Adipocyte (in vitro differentiated cells): ENCODE measurements at regions not wholly inside any gene's neighbourhood (a gene's known extent, or its start where the extent isn't known, plus 50 kb on each side); places are given as distances from the start of the nearest gene placed in this dataset.

Experiments
- DNase-seq: peaks from one replicate; pipeline ENCODE4 v3.0.0-alpha.2; 2015; ENCODE audit warnings: low read depth
- H3K27me3 ChIP-seq: replicated peaks from 2 replicates; pipeline ENCODE4 v1.7.0; 2013; ENCODE audit warnings: mild to moderate bottlenecking, low read length, moderate library complexity; ENCODE audit not compliant: control insufficient read depth, insufficient read depth
- H3K36me3 ChIP-seq: 2 replicates; pipeline ENCODE4 v1.7.0; 2013; ENCODE audit warnings: low read length, mild to moderate bottlenecking, moderate library complexity; ENCODE audit not compliant: control insufficient read depth, insufficient read depth, severe bottlenecking
- H3K4me1 ChIP-seq: 2 replicates; pipeline ENCODE4 v1.7.0; 2013; ENCODE audit warnings: mild to moderate bottlenecking, low read length, moderate library complexity; ENCODE audit not compliant: control insufficient read depth, insufficient read depth
- H3K4me3 ChIP-seq: 2 replicates; pipeline ENCODE4 v1.7.0; 2013; ENCODE audit warnings: mild to moderate bottlenecking, low read length, moderate library complexity
- H3K9ac ChIP-seq: 2 replicates; pipeline ENCODE4 v1.7.0; 2013; ENCODE audit warnings: mild to moderate bottlenecking, low read length, moderate library complexity
- H3K9me3 ChIP-seq: 2 replicates; pipeline ENCODE4 v1.7.0; 2013; ENCODE audit warnings: mild to moderate bottlenecking, low read length, moderate library complexity; ENCODE audit not compliant: control insufficient read depth

- Histone ChIP-seq H3K4me1 (peaks cover 41% of the 10 kb centered on the region), H3K9ac (no peak overlapping the region), H3K36me3 (no peaks in the 10 kb centered on the region), H3K9me3 (no peaks in the 10 kb centered on the region), H3K4me3 (no peak overlapping the region), H3K27me3 (no peaks in the 10 kb centered on the region)
- DNase-seq: no peak
These were observed 218.7 kb upstream of the S1PR3 start for GRCh38 chr9:88772575-88772974.

GRCh38 chr9:88773126-88773525 is 218.1 kb upstream of the S1PR3 start:
- Histone ChIP-seq H3K4me1 (peaks cover 45% of the 10 kb centered on the region), H3K36me3 (no peaks in the 10 kb centered on the region), H3K4me3 (no peak overlapping the region), H3K27me3 (no peaks in the 10 kb centered on the region), H3K9me3 (no peaks in the 10 kb centered on the region), H3K9ac (no peak overlapping the region)
- DNase-seq: no peak

GRCh38 chr9:88773627-88774244 is 217.5 kb upstream of the S1PR3 start:
- Histone ChIP-seq H3K9me3 (no peaks in the 10 kb centered on the region), H3K9ac (no peak overlapping the region), H3K36me3 (no peaks in the 10 kb centered on the region), H3K4me3 (no peak overlapping the region), H3K27me3 (no peaks in the 10 kb centered on the region), H3K4me1 (peaks cover 46% of the 10 kb centered on the region)
- DNase-seq: peak; percentile 57

GRCh38 chr9:88775037-88775471 is 216.2 kb upstream of the S1PR3 start:
- Histone ChIP-seq H3K36me3 (no peaks in the 10 kb centered on the region), H3K4me3 (no peak overlapping the region), H3K9ac (no peak overlapping the region), H3K9me3 (no peaks in the 10 kb centered on the region), H3K4me1 (peaks cover 46% of the 10 kb centered on the region), H3K27me3 (no peaks in the 10 kb centered on the region)
- DNase-seq: peak; percentile 94

GRCh38 chr9:88775559-88775958 is 215.7 kb upstream of the S1PR3 start:
- peaks cover 46% of the 10 kb centered on the region for H3K4me1 ChIP-seq
- H3K4me3 ChIP-seq: no peak overlapping the region
- peak; percentile 25 for DNase-seq
- no peaks in the 10 kb centered on the region for H3K27me3 ChIP-seq
- no peak overlapping the region for H3K9ac ChIP-seq
- no peaks in the 10 kb centered on the region for H3K36me3 ChIP-seq
- no peaks in the 10 kb centered on the region for H3K9me3 ChIP-seq

- Histone ChIP-seq H3K9ac (no peak overlapping the region), H3K4me1 (peaks cover 46% of the 10 kb centered on the region), H3K4me3 (no peak overlapping the region), H3K36me3 (no peaks in the 10 kb centered on the region), H3K9me3 (no peaks in the 10 kb centered on the region), H3K27me3 (no peaks in the 10 kb centered on the region)
- DNase-seq: no peak
These were observed 215.3 kb upstream of the S1PR3 start for GRCh38 chr9:88775966-88776365.

GRCh38 chr9:88776717-88777497 is 214.4 kb upstream of the S1PR3 start:
- Histone ChIP-seq H3K4me1 (peaks cover 51% of the 10 kb centered on the region), H3K4me3 (no peak overlapping the region), H3K9me3 (no peaks in the 10 kb centered on the region), H3K36me3 (no peaks in the 10 kb centered on the region), H3K27me3 (no peaks in the 10 kb centered on the region), H3K9ac (peak overlapping the region; percentile 20)
- peak; percentile 77 for DNase-seq

GRCh38 chr9:88777498-88778312 is 213.6 kb upstream of the S1PR3 start:
- H3K4me1 ChIP-seq: peaks cover 59% of the 10 kb centered on the region
- no peak overlapping the region for H3K4me3 ChIP-seq

GRCh38 chr9:88781628-88782391 is 209.5 kb upstream of the S1PR3 start:
- H3K4me1 ChIP-seq: peaks cover 46% of the 10 kb centered on the region
- no peaks in the 10 kb centered on the region for H3K9me3 ChIP-seq
- DNase-seq: peak; percentile 46

More at GRCh38 chr9:88777498-88778312, 213.6 kb upstream of the S1PR3 start:
- H3K9ac ChIP-seq: peak overlapping the region; percentile 9
- no peak for DNase-seq
- no peaks in the 10 kb centered on the region for H3K27me3 ChIP-seq
- no peaks in the 10 kb centered on the region for H3K9me3 ChIP-seq
- no peaks in the 10 kb centered on the region for H3K36me3 ChIP-seq

GRCh38 chr9:88782931-88783710 is 208.1 kb upstream of the S1PR3 start:
- DNase-seq: no peak
- no peaks in the 10 kb centered on the region for H3K36me3 ChIP-seq
- H3K4me3 ChIP-seq: no peak overlapping the region
- H3K27me3 ChIP-seq: no peaks in the 10 kb centered on the region
- H3K9me3 ChIP-seq: no peaks in the 10 kb centered on the region
- peaks cover 37% of the 10 kb centered on the region for H3K4me1 ChIP-seq
- H3K9ac ChIP-seq: no peak overlapping the region

More at GRCh38 chr9:88781628-88782391, 209.5 kb upstream of the S1PR3 start:
- H3K27me3 ChIP-seq: no peaks in the 10 kb centered on the region
- H3K9ac ChIP-seq: peak overlapping the region; percentile 32
- H3K36me3 ChIP-seq: no peaks in the 10 kb centered on the region
- H3K4me3 ChIP-seq: no peak overlapping the region
